Ammon's horn (tissue), 1 donor: ENCODE measurements at regions not wholly inside any gene's neighbourhood (a gene's known extent, or its start where the extent isn't known, plus 50 kb on each side); places are given as distances from the start of the nearest gene placed in this dataset.
"Not testable (repeated sequence)": the region's sequence is repeated elsewhere in the genome, so short reads cannot be mapped to it uniquely, and the experiment has no call there.

Experiments
- DNase-seq: peaks from one replicate; pipeline ENCODE4 v3.0.0-alpha.2; 2016; ENCODE audit warnings: low spot score

DNA sequence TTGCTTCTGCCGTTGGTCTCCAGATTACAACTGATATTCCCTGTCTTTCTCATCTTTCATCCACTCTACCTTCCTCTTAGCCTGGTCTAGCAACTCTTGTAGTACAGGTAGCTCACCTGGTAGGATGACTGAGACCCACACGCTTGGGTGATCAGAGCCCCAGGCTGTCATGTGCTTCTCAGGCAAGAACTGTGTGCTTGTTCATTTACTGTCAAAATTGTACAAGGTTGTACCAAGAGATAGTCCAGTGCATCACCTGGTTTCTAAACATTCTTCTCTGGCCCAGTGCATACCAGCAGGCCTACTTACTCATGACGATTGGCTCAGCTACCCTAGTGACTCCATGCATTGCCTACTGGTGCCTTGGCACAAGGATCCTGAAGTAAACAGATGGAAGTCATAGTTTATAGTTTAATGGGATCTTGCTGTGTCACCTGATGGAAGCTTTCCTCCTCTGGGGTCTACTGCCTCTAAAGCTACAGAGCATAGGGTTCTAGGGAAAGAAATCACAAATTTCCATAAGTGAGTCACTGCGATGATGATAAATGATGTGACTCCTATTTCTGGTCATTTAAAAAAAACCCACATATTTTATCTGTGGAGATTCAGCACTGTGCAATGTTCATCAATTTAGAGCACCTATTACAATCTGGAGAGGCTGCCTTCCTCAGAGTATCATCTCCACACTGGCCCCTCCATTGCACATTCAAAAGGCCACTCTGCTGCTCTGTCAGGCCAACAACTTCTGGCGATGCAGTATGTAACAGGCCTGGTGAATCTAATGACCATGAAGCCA, 481.8 kb upstream of the MEIS1 start:
- no peak for DNase-seq

DNA sequence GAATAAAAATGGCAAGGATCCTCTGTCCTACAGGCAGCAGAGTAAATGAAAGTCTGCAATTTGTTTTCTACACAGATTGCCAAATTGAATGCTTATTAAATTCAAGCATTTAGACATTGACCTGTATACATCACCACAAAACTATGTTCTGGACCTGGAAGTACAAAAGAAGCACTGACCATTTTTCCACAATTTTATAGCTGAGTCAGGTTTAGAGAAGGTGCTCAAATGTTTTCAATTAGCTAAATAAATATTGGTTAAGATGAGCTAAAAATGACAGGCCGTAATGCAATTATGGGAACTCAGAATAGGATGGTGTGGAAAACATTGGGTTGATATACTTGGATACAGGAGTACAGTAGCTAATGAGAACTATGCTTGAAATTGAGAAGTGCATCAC, 490.7 kb upstream of the MEIS1 start:
- DNase-seq: no peak

DNA sequence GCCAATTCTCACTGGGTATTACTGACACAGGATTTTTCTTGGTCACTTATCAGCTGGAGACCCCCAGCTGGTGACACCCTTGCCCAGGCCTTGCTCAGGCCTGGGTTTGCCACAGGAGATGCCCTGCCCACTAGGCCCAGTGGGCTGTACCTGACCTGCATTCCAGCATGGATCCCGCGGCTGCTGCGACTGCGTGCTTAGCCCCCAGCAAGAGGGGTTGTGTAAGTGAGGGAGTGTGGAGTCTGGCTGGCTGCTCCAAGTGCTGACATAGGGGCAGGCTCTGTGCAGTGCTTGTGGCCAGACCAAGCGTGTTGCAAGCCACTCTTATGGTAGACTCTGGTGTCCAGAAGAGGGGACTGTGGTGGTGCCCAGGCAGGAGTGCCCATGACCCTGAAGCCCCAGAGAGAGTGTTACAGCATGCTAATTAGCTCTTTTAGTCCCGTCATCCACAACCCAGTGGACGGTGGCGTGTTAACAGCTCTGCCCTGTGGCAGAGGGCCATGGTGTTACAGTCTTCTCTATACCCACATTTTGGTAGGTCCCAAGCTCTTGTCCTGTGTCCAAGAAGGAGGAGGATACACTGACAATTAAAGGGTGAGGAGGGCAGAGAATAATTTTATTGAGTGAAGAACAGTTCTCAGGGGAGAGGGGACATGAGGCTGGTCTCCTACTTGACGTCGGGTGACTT, 491.7 kb upstream of the MEIS1 start:
- no peak for DNase-seq

DNA sequence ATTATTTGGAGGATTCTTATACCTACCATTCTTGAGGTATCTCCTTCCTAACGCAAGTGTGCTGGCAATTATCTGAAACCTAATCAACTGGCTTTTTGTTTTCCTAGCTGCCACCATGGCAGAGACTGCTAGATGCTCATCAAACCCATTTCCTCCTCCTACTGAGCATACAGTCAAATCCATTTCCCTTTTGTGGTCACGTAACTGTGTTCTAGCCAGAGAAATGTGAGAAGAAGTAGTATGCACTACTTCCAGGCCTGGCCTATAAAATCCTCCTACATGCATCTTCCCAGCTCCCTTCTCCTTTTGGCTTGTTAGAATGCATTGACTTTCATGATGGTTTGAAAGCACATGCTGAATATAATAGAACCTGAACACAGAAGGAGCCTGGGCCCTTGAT, 494.1 kb upstream of the MEIS1 start:
- no peak for DNase-seq

DNA sequence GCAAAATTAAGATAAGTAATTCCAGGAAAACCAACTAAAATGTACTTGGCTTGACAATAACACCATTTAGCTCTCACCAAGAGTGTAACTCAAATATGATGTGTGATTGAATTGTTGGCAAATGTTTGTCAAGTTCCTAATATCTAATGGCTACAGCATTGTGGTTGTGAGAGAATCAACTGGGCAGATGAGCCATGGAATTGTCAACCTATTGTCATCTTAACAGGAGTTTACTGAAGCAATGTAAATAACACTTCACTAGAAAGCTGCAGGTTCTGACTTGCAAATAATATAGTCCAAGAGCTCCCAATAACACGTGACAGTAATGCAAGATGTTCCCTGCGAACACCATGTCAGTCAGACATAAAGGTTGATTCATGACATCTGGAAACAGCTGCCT, 495.2 kb upstream of the MEIS1 start:
- DNase-seq: no peak

DNA sequence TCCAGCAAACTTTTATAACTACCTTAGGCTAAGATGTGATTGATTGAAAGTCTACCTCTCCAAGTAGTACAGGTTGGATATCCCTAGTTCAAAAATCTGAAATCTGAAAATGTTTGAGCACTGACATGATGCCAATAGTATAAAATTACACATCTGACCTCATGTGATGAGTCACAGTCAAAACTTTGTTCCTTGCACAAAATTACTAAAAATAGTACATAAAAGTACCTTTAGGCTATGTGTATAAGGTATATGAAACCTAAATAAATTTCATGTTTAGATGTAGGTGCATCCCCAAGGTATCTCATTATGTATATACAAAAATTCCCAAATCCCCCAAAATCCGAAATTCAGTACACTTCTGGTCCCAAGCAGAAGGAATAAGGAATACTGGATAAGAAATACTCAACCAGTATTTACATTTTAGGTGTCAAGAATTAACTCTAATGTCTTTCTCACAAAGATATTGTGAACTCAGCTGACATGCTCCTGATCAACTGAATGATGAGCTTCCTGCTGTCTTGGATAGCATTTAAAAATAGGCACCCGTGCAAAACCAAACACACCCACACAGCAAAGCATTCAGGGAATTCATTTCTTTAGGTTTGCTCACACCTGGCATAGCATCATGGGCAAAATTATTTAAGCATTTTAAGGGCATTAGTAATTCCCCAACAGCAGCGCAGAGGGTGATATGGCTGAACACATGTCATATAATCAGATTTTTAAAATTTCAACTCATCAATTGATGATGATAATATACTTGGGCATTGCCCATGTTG, 497.4 kb upstream of the MEIS1 start:
- no peak for DNase-seq

DNA sequence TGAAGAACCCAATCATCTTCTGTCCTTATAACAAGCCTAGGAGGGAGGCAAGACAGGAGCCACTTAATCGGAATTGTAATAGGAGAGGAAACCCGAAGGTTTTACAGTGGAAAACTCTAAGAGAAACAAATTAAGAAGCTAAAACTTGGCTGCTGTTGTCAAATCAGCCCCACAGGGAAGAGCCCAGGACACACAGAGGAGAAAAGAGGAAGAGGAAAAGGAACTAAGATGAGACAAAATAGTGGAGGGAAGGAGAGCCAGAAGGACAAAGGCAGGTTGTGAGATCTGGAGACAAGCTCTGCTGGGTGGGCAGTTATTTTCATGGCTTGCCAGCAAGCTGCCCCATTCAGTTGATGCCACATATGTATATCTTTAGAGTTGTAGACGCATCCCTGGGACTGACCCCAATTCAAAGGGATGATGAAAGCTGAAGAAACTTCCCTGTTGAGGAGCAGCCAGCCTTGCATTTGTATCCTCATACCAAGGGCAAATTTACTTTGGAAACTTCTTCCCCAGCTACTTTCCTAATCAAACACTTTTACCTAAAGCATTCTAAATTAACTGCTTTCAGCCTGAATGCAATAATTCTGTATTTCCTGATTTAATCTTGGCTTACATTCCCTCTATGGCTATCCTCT, 499.8 kb upstream of the MEIS1 start:
- no peak for DNase-seq

DNA sequence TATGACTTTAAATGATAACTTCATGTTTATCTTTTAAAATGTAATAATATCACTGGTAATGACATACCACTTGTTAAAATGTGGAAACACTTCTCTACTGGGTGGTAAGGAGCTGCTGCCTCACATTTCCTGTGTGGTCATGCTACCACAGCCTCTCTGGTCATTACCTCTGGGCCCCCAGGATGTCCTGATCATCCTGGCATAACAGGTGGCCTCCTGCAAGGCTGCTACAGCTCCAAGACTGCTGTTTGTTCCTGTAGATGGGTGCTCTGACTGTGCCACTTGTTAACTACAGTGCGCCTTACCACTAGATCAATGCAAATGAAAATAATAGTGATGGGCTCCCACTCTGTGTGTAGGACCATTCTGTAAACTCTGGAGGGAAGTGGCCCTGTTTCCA, 500.2 kb upstream of the SPRED2 start:
- no peak for DNase-seq

DNA sequence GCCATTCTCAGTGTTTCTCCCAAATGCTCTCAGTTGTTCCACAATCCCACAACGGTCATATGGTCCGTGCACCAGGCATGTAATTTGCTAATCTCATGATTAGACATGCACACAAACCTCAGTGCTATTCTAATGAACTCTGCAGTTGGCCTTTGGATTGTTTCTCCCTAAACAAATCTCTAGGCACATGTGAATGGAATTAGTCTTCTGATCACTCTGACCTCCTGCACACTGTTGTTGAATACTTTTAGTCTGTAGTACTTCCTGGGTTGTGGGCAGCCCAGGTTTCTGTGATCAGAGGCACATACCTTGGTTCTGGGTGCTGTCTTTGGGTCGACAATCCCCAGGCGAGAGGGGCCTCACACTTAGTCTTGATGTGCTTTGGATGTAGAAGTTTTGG, 498.7 kb upstream of the SPRED2 start:
- no peak for DNase-seq

DNA sequence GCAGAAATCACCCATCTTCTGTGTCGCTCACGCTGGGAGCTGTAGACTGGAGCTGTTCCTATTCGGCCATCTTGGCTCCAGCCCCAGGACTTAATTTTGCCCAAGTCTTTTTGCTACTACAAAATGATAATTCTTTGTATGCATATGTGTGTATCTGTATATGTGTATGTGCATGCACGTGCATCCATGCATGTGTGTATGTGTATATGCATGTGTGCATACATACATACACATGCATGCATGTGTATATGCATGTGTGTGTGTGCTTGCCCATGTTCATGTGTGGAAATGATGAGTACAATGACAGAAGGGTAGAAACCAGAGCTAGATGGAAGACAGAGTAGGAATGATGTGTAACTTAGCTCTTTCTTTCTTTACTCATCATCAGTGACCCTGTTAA, 497.9 kb upstream of the SPRED2 start:
- no peak for DNase-seq

DNA sequence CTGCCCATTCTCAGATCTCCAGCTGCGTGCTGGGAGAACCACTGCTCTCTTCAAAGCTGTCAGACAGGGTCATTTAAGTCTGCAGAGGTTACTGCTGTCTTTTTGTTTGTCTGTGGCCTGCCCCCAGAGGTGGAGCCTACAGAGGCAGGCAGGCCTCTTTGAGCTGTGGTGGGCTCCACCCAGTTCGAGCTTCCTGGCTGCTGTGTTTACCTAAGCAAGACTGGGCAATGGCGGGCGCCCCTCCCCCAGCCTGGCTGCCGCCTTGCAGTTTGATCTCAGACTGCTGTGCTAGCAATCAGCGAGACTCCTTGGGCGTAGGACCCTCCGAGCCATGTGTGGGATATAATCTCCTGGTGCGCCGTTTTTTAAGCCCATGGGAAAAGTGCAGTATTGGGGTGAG, 497.3 kb upstream of the SPRED2 start:
- not testable (repeated sequence) for DNase-seq

DNA sequence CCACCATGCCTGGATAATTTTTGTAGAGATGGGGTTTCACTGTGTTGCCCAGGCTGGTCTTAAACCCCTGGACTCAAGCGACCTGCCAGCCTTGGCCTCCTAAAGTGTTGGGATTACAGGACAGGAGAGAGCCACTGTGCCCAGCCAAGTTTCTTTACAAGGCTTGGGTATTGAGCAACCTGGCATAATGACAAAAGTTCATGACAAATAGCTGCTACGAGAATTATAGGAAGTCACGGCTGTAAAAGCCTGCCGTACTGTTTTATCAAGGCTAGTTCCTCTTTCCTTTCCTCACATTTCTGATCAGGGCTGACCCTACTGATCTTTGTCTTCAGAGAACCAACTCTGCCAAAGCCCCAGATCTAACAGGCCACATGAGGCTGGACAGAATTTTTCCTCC, 490.4 kb upstream of the SPRED2 start:
- DNase-seq: peak; percentile 25

DNA sequence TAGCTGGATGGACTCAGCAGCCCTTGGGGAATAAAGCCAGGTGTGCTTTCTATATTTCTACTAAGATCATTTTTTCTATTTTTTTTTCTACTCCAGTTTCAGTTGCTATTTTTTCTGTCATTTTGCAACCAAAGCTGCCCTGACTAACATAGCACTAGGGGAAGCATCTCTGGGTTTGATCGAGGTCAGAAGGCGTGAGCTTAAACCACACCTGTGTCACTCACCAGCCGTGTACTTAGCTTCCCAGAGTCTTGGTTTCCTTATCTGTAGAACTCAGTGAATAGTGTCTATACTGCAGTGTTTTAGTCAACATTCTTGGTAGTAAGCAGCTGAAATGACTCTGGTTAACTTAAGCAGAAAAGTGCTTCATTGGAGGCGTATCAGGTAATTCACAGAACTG, 489.6 kb upstream of the SPRED2 start:
- DNase-seq: no peak

DNA sequence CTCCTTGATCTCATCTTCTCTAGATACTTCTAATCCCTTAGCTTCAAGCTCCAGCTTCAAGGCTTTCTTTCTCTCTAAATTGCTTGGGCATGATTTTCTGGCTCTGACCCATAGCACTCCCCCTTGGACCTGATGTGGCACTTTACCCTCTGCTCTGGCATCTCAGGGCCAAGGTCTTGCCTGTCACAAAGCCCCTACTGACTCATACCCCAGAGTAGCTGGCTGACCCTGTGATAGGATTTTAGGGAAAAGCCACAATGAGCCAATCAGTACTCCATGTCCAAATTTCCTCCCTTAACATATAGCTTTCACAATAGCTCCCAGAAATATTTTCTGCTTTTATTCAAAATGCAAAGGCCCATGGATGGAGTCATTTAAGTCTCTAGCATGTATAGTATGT, 488.7 kb upstream of the SPRED2 start:
- no peak for DNase-seq

DNA sequence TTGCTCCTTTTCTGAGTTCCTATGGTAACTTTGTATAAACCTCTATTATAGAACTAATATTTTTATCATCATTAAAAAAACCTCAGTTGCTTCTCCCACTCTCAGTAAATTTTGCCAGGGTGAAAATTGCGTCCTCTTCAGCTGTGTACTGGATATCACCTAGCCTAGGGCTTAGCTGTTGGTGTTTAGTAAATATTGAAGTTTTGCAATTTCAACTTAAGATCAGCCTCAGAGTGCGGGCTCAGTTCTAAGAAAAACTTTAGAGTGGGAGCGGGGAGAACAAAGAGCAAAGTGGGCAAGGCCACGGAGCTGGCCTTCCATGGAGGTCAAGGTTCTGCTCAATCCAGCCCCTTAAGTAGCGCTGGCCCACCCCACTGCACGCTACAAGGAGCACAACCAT, 488.3 kb upstream of the SPRED2 start:
- no peak for DNase-seq

DNA sequence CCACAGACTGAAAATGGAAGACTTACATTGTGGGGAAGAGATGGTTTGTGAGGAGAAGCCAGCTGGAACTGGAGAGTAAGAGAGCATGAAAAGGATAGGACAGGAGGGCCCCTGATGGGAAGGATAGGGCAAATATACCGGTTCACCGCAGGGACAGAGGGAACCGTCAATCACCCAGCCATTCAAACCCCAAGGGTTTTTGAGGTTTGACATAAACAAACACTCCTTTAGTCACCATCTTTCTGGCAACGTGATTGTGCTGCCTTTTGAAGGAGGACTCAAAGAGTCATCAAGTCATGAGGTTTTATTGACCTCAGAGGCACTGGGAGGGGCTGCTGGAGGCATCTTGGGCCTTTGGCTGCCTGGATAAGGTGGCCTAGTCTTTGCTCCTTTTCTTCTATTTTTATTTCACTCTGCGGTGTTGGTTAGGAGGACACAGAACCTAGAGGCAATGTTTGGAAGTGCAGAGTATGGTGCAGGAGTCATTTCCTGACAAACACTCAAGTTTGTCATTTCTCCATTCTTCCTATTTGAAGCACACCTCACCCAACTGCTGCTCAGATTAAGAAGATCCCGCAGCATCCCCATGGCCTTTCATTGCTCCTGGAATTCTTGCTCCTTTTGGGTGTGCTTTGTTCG, 487.3 kb upstream of the SPRED2 start:
- no peak for DNase-seq

DNA sequence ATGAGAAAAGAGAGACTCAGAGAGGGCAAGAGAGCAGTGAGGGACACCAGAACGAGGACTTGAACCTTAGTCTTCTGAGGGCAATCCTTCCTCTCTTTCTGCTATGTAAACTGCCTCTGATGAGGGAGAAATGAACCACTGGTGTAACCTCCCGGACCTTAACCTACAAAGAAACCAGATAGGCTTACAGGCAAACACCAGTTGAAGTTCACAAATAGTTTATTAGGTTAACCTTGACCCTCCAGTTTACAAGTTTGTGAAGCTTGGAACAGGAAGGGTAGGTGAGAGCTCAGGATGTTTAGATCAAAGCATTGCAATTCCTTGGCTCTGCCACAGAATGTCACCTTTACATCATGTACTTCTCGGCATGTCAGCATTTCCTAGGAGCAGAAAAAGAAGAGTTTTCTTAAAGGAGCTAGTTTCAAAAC, 486.4 kb upstream of the SPRED2 start:
- no peak for DNase-seq

DNA sequence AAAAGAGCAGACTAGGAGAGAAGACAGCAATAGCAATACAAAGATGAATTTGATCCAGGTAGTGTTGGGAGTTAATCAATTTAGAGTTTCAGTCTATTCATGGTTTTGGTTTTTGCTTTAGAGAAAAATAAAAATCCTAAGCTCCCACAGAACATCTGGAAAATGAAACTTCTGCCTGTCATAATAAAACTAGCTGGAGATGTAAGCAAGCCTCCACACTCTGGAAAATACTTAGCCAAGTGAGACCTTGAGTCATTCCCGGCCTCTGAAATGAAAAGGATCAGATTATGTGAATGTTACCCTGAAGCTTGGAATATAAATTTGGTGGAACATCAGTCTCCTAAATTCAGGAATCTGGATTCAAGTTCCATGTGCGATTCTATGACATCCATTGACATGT, 485.6 kb upstream of the SPRED2 start:
- DNase-seq: no peak

DNA sequence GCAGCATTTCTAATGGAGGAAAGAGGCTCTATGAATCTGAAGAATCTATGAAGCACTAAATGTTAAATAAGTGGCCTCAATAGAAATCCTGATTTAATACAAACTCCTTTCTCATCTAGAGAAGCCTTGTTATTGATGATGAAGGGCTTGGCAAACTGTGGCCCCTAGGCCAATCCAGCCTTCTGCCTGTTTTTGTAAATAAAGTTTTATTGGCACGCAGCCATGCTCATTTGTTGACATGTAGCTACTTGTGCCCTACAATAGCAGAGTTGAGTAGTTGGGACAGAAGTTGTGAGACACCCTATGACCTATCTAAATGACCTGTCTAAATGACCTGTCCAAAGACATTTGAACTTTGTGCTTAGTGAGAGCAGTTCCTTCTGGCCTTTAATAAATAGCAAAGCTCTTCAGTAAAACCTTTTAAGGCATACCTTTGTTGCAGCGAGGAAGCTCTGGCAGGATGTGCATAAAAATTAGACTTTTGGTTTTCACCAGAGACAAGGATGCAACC, 484.4 kb upstream of the SPRED2 start:
- DNase-seq: no peak

DNA sequence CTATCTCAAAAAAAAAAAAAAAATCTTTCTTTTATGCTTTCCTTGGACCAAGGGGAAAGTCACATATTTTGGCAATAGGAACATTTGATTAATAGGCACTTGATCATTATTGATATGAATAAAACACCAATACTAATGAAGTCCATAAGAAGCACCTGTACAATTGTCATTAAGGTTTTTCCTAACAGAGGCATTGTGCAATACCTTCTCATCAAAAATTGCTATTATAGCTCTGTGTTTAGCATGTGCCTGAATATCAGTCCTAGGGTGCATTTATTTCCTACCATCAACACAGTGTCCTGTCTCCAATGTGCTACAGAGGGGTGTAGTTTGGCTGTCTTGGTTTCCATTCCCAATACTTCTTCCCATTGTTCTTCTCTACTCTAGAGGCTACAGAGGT, 483.8 kb upstream of the SPRED2 start:
- no peak for DNase-seq

DNA sequence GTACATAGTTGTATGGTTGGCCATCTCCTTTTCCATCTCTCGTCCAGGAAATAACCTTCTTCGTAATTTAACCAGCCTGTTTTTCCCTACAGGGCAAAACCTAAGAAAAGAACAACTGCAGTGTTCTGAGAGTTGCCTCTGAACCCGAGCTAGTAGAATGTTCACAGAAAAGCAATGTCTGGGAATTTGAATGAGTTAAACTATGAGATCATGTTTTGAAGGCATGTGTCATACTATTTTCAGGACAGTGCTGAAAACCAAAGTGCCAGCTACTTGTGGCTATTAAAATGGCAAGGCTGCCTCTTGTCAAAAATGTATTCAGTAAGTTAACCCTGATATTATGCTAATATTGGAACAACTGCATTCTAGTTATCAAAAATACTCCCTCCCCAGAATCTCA, 482.9 kb upstream of the SPRED2 start:
- no peak for DNase-seq

DNA sequence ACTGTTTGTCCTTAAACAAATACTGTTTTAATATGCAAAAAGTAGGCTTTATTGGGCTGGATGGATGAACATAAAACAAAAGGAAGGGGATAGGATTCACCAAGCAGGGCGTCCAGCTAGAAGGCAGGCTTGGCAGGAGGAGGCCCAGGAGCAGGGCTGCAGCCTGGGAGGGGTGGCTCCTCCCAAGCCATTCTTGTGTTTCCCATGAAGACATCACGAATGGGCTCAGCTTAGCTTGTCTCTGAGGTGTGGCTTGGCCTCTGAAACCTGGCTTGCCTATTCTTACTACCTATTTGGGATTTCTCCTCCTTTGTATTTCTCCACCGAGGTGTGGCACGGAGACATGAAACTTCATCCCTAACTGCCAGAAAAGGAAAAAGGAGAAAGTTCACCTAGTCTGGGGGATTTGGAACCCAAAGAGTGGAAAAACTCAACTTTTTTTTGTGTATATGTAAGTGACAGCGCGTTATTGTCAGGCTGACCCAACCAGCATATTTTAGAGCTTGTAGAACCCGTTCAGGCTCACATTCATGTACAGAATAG, 481.9 kb upstream of the SPRED2 start:
- no peak for DNase-seq
